ENCODE measurements at regions not wholly inside any gene's neighbourhood (a gene's known extent, or its start where the extent isn't known, plus 50 kb on each side); places are given as distances from the start of the nearest gene placed in this dataset.

- no peak for TF ChIP-seq CTCF (IDR thresholded peaks at IDR 0.05)
- no peak for TF ChIP-seq POLR2A (IDR thresholded peaks at IDR 0.05; ENCODE audit: low read depth)
- TF ChIP-seq POLR2AphosphoS5 (IDR thresholded peaks at IDR 0.05) = no peak
- no peak for TF ChIP-seq EP300 (IDR thresholded peaks at IDR 0.05)
Observed at GRCh38 chr16:54466233-54466632, 179.6 kb upstream of the IRX3 start.
